HuH-7.5 (cell line): ENCODE measurements at regions not wholly inside any gene's neighbourhood (a gene's known extent, or its start where the extent isn't known, plus 50 kb on each side); places are given as distances from the start of the nearest gene placed in this dataset.

Experiments used
- DNase-seq: peaks from one replicate; pipeline ENCODE4 v3.0.0; 2011; ENCODE audit warnings: low spot score

DNA sequence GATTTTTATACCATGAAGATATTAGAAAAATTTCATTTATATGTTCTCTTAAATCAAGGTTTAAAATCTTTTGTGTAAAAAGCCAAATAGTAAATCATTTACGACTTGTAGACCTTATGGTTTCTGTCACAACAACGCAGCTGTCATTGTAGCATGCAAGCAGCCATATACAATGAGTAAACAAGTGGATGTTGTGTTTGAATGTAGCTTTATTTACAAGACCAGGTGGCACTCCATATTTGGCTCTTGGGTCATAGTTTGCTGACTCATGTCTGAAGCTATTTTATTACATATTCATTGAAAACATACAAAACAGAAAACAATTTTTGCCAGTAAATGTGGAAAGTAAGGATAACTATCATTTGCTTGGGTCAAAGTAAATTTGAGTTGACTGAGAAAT is 930.8 kb downstream of the SLITRK5 start:
- DNase-seq, result no peak

- no peak for DNase-seq
These were observed 931.9 kb downstream of the SLITRK5 start for GRCh38 chr13:88602786-88603777.

DNA sequence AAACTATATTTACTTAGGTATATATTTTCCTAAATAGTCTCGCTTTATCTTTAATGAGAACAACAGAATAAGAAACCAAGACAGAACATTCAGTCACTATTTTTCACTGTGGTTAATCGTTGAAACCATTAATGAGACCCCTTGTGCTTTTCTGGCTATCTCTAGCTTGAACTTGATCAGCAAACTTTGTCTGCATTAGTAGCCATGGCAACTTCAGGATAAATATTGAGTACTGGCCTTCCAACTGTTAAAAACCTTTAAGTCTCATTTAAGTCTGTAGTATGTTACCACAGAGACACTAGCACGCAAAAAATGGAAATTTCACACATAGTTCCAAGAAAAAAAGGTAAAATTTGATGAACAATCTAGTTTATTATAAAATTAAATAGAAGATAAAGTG is 946.0 kb downstream of the SLITRK5 start:
- DNase-seq, result no peak

DNA sequence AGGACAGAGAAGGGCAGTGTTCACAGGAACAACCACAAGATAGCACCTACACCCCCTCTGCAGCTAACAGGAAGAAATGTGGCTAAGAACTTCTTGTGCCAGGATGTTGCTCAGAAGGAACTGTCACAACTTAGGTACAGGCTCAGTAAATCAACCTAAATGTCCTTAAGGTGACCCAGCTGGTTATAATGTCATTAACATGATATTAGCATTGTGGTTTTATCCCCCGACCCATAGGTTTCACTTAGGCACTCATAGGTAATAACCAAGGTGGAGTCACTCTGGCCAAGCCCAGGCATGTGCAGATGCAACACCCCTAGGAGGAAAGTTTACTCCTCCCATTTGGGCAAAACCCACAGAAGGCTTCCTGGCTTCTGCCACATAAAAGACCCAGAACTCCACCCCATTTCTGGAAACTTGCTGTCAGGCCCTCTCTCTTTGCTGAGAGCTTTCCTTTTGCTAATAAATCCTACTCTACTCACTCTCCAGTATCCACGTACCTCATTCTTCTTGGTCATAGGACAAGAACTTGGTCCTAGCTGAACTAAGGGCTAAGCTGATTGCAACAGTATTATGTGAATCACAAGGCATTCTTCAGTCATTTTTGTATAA is 951.3 kb downstream of the SLITRK5 start:
- DNase-seq, result no peak

- DNase-seq, result no peak
These were observed 952.0 kb downstream of the SLITRK5 start for GRCh38 chr13:88623150-88623549.

DNA sequence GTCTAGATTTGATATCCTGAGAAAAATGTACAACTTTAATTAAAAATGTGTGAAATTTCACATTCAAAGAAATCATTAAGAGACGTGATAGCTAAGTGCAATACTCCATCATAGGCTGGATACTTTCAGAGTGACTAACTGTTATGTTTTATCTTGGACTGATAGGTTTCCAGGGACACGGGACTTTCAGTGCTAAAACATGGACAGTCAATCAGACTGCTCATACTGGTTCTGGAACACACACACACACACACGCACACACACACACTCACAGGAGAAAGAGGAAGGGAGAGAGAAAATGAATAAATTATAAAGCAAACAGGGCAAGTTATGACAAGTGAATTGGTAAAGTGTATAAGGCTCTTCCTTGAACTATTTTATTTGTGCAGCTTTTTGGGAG is 955.9 kb downstream of the SLITRK5 start:
- no peak for DNase-seq

- no peak for DNase-seq
These were observed 957.7 kb downstream of the SLITRK5 start for GRCh38 chr13:88628882-88629281.

DNA sequence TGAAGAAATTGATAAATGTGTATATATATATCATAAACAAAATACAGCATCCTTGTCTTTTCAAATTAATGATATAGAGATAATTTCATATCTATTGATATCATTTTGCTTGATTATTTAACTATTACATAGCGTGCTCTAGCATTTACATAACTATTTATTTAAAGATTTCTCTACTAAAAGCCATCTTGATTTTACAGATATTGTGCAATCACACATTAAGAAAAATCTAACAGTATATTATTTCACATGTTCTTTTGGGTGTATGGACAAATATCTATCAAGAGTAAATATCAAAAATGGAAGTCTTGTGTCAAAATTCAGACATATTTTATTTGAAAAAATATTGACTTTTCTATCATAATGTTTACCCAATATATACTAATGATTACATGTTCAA is 966.8 kb downstream of the SLITRK5 start:
- DNase-seq, result no peak

DNA sequence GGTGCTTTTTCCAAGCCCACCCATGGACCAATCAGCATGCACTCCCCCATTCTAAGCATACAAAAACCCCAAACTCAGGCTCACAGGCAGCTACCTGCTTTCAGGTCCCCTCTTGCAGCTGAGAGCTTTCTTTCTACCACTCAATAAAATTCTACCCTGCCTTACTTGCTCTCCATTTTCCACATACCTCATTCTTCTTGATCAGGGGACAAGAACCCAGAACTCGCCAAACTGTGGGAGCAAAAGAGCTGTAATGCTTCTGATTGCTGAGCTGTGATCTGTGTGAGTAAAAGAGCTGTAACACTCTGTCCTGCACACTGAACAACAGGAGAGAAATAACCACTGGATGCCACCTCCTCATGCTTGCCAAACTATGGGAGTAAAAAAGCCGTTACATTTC is 972.1 kb downstream of the SLITRK5 start:
- no peak for DNase-seq

GRCh38 chr13:88648598-88649373 is 977.6 kb downstream of the SLITRK5 start:
- DNase-seq, result no peak

GRCh38 chr13:88649855-88650254 is 978.7 kb downstream of the SLITRK5 start:
- no peak for DNase-seq

DNA sequence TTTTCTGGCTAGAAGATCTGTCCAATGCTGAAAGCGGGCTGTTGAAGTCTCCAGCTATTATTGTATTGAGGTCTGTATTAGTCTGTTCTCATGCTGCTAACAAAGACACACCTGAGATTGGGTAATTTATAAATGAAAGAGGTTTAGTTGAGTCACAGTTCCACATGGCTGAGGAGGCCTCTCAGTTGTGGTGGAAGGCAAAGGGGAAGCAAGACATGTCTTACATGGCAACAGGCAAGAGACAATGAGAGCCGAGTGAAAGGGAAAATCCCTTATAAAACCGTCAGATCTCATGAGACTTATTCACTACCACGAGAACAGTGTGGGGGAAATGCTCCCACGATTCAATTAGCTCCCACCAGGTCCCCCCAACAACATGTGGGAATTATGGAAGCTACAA is 980.4 kb downstream of the SLITRK5 start:
- DNase-seq, result no peak

DNA sequence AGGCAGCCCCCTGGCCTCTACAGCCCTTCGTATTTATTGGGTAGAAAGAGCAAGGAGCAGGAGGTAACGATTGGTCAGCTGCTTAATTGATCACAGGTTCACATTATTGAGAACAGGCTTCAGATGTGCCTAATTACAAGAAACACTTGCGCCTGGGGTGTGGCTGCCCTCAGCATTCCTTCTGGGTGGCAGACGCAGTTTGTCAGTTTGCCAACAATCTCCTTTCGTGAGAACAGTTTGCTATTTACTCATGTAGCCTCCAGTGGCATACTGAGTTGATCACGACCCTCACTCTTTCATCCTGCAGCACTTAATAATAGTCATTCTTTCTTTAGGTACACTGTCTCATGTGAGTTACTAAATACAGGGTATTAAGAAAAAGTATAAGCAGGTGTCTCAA is 985.6 kb downstream of the SLITRK5 start:
- DNase-seq, result no peak

- DNase-seq, result no peak
These were observed 999.3 kb downstream of the SLITRK5 start for GRCh38 chr13:88670509-88670908.

GRCh38 chr13:88674841-88675240 is 1003.7 kb downstream of the SLITRK5 start:
- DNase-seq, result no peak

DNA sequence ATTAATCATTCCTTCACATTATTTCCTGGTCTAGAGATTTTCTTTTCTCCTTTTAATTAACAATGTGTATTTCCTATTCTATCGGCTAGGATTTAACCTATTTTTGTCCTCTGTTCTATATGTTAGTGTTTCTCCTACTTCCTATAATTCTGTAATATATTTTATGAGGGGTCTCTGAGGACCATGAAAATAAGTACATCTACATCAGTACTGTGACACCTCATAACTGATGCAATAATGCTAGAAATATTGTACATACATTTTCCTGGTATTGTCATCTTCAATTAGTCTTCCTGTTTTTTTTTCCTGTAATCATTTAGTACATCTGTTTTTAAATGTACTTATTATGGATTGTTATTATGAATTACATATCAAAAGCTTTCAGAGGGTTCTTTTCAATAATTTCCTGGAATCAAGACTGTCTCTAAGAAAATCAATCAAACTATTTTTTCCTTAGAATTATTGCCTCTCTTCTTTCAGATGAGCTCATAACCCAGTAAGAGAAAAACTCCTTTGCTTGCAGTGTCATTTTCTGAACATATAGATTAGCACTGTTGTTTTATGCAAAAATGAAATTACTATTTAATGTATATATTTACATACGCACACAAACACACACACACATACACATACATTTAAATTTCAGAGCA is 1004.3 kb downstream of the SLITRK5 start:
- DNase-seq, result no peak

- no peak for DNase-seq
These were observed 1004.8 kb downstream of the SLITRK5 start for GRCh38 chr13:88676016-88676415.

DNA sequence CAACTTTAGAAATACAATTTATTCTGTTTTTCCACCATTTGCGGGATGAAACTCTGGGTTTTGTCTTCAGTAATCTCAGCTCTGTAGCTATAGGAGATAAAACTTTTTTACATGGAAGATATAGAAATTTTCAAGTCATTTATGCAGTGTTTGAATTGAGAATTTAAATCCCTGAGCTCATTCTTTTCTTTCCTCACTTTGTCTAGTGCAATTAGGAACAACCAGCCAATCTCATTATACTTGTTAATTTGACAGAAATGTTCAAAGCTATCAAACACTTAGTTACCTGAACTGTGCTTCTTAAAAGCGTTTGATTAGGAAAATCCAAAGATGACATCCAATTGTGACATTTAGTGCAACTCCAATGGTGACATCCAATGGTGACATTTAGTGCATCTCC is 1014.3 kb downstream of the SLITRK5 start:
- DNase-seq, result no peak

- DNase-seq, result no peak
These were observed 1030.4 kb downstream of the SLITRK5 start for GRCh38 chr13:88701551-88701950.

DNA sequence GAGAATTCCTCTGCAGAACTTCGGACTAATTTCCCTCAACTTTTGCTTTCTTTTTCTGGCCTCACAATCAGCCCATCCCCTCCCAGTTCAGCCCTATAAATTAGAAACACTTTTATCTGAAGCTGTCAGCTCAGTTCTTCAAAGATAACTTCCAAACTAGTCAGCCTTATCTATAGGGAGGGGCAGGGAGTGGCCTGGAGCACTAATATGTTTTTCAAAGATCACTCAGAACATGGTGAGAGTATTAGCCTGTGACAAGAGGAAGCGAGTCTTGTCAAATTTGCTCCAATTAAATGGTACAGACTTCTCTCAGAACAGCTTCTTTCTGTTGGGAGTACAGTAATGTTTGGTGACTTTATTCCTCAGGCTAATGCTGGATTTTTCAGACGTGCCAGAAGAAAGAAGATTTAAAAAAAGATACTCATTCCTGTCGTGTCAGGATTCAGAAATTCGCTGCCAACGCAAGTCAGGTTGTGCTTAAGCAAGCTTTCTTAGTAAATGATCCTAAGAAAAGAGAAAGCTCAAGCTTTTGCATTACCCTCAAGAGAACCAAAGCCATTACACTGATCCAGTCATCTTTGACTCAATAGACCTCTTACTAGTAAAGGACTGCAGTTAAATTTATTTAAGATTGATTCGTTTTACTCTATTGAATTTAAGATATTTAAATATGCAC is 1033.6 kb downstream of the SLITRK5 start:
- no peak for DNase-seq

DNA sequence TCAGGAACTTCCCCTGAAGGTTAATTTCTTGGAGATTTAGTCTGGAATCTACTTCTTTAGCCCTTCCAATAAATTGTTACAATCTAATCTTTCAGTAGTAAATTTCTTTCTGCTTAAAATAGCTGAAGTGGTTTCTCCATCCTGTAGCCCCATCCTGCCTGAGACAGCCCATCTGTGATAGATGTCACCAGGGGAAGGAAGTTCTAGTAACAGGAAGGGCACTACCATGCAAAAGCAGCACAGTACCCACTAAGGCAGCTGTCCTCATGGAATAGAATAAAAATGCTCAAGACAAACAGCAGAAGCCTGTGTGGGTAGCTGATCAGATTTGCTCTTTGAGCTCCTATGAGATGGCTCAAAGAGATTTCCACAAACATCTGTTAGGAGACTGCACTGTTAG is 1036.5 kb downstream of the SLITRK5 start:
- DNase-seq, result no peak

- DNase-seq, result no peak
These were observed 1046.8 kb downstream of the SLITRK5 start for GRCh38 chr13:88717946-88718345.
